MV-4-11 (cell line): ENCODE measurements at regions not wholly inside any gene's neighbourhood (a gene's known extent, or its start where the extent isn't known, plus 50 kb on each side); places are given as distances from the start of the nearest gene placed in this dataset.
"Not testable (repeated sequence)": the region's sequence is repeated elsewhere in the genome, so short reads cannot be mapped to it uniquely, and the experiment has no call there.

ENCODE experiments used
- DNase-seq: peaks from one replicate; lab custom pipeline; 2025; lab: John Stamatoyannopoulos, UW

DNA sequence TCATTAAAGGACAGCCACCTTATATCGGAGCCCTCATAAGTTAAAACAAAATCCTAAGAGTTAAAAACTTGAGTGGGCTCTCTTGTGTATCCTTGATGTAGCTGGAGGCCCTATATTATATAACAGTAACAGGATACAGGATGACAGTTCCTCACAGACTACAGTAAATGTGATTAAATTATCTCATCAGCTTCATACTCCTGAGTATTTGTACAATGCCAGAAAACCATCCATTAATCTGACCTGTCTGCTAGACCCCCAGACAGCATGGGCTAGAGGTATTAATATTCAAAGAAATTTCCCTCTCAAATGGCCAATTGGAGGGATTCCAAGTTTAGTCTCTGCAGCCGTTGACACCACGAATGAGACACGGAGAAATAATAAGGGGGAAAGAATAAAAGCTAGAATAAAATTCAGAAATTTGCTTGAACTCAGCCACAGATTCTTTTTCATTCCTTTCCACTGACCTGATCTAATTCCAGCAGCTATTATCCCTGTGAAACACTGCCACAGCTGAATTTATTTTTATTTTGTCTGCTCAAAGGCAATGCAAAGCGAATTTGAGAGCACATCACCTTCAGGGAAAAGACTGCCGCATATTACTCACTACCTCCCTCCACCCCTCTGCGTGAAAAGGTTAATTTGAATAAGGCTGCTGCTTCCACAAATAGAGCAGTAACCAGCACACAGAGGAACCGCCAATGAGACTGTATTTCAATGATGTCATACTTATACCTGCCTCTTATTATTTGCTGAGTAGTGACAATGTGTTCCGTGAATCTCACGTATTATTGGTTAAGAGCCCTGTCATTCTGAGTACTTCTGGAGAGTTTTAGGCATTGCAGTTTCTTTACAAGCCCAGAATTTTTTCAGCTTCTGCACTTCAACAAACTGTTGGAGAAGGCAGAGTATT, 155.9 kb upstream of the KLF12 start:
- peak; percentile 45 for DNase-seq

DNA sequence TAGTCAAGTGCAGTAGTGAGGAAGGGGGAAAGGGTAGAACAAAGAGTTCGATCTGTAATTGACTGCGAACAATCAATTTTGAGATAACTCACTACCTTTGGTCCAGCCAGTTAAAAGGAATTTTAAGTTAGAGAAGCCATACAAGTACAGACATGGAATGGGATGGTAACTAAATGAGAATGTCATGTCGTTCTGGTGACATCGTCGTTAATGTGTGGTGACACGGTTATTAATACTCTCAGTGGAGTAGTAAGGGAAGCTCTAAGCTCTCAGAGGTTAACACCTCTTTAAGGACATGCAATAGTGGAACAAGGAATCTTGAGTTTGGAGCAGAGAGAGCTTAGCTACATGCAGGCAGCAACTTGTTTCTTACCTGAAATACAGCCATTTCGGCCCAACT, 154.9 kb upstream of the KLF12 start:
- no peak for DNase-seq

DNA sequence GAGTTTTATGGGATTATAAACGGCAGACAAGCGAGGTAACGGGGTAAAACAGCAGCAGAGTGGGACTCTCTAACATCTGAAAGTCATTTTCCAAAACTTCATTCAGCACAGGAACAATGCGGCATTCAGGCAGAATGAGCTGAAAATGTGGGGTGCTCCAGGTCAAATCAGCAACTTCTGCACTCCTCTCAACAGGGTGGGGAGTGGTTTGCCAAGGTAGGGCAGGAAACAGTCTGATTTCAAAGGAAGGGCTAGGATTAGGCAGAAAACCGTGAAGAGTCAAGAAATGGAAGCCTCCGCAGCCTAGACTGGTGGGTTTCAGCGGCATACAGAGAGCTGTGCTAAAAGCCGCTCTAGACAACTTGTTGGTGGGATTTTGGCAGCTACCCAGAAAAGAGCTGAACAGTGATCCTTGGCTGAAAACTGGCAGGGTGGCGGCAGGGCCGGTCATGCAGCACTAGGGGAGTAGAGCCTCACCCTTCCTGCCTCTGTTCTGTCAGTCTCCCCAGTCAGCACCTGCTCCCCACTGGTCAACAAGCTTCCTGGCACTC, 154.2 kb upstream of the KLF12 start:
- DNase-seq: no peak

DNA sequence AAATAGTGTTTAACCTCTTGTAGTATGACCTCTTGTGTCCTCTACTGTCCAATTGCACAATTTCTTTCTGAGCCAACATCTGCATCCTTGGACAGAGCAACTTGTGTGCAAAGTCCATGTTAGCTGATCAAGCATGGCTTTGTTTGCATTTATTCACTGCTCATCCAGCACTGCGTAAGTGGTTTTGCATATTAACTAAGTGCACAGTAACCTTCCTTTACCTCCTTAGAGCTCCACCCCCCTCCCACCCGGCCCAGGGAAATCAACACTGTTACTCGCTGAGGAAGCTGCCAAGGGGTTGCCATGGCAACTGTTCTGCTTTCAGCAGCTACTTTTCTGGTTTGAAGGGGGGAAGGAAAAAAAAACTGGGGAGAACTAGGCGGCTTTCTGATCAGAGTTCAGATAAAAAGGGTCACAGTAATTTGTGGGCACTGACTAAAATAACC, 153.5 kb upstream of the KLF12 start:
- peak; percentile 76 for DNase-seq

- DNase-seq: no peak
Observed at GRCh38 chr13:74280795-74281490, 146.7 kb upstream of the KLF12 start.

DNA sequence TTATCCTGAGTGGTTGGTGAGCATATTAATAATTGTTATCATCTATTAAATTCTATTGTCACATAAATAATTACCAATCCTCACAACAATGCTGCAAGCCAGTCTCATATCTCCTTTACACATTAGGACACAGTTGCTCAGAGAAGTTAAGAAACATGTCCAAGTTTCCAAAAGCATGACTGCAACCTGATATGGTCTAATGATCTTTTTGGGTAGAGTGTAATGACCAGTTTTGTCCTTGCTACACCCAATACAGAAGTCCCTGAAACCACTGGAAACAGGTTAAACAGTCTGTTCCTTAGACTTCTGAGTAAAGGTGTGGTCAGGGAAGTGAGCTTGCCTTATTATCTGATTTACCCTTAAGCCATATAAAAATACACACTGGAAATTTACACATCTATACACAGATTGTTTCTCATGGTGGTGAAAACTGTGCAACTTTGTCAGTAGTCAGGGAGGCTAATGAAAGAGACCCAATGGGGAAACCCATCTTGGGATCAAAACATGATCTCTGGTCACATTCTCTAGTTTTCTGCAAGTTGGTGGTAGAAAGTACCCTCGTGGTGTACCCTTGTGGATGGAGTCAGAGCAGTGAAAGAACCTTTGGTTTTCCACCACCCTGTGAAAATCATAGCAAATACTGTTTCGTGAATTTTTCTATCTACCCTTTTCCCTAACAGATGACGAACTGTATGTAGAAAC, 146.0 kb upstream of the KLF12 start:
- no peak for DNase-seq

DNA sequence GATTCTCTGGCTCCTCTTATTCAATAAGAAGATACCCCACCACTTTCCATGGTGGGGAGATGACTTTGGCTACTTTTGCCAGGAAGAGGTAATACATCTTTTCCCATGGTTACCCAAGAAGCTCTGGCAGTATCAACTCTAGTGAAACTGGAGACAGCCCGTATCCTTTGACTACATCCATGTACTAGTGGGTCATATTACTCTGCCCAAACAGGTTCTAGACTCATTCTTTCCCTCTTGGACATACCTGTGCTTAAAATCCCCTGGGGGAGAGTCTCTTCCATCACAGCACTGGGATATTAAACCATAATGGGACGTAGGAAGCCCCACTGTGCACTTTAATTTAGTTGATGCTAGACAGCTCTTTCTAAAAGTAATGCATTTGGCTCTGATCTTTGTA, 144.7 kb upstream of the KLF12 start:
- no peak for DNase-seq

- DNase-seq: no peak
Observed at GRCh38 chr13:74274916-74275315, 140.7 kb upstream of the KLF12 start.

DNA sequence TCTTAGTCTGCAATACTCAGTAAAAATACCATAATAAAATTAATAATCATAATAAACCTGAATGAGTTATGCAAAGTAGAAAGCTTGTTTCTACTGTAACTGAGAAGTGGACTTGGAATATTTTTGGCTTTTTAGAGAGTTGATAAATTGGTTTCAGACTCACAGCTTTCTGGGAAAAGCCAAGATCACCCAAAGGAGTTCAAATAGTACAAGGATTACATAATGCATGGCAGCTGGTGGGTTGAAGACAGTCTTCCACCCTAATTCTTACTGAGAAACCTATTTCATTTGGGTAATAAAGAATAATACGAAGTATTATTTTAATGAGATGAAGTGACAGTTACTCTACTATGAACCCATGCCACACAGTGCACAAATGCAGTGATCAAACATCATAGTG, 139.4 kb upstream of the KLF12 start:
- peak; percentile 44 for DNase-seq

GRCh38 chr13:74272826-74273225, 138.6 kb upstream of the KLF12 start:
- DNase-seq: no peak

- no peak for DNase-seq
Observed at GRCh38 chr13:74270018-74270417, 135.8 kb upstream of the KLF12 start.

DNA sequence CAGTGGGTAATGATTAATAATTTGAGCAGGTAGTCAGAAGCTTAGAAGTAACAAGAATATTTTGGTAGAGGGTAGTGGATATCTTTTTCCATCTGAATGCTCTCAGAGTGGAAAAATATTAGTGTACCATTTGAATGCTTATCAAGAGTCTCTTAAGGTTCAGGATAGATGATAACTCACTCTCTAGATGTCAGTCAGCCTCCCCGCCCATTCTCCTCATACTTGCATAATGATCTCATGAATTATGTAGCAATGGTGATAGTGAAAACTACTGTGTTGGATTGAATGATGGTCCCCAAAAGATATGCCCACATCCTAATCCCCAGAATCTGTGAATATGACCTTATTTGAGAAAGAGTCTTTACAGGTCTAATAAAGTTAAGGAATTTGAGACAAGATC, 132.7 kb upstream of the KLF12 start:
- DNase-seq: no peak

DNA sequence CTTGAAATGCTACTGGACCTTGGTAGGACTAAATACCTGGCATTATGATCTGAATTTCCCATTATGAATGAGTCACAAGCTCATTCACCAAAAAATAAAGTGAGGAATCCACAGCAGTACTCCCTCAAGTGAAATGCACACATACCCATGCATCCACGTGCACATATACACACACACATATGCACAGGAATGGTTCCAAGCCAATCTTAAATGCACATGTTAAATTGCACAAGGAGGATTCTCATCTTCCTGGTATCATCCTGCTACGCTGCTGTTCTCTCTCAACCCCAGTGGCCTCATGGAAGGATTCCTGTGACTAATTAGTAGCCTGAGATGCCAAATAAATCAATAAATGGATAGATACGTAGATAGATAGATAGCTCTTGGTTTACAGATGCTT, 132.1 kb upstream of the KLF12 start:
- DNase-seq: no peak

DNA sequence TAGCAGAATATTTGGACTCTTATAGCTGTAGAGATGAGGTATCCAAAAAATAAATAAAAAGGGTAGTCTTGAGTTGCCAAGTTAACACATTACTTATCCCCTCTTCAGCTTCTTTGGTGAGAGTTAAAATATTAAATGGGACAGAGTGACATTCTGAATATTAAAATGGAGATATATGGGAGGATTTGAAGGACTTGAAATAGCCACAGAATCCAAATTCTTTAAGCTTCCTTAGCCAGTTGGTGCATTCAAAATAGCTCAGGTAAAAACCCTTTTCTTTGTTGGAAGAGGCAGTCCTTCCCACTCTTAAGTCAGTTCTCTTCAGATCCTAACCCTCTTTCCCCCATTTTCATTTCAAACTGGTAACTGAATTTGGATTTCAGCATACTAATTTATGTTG, 130.1 kb upstream of the KLF12 start:
- DNase-seq: no peak

DNA sequence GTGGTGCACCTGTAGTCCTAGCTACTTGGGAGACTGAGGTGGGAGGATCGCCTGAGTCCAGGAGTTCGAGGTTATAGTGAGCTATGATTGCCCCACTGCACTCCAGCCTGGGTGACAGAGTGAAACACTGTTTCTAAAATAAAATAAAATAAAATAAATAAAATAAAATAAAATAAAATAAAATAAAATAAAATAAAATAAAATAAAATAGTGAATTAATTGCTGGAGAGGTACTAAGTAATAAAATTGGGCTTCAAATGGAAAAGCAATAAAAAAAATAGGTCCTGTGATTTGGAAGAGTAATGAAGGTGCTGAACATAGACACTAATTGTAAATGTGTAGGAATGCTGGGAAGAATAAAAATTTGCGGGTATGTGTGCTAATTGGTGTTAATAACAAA, 126.2 kb upstream of the KLF12 start:
- not testable (repeated sequence) for DNase-seq

DNA sequence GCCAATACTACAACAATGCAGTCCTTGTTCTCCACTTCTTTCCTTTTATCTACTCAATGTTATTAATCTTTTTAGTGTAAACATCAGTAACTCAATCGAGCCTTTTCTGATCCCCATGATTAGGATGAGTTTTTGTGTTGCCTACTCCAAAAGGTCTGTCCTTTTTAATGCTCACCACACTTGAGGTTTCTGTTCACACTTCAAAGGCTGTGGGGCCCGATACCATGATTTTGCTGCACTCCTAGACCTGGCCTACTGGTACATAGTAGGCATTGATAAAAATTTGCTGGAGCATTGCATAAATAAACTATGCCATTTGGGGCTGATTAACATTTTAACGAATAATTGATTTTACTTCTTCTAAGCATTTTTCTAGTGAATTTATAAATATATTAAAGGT, 125.4 kb upstream of the KLF12 start:
- no peak for DNase-seq

GRCh38 chr13:74258961-74259360, 124.8 kb upstream of the KLF12 start:
- DNase-seq: no peak

- DNase-seq: no peak
Observed at GRCh38 chr13:74256969-74257368, 122.8 kb upstream of the KLF12 start.

DNA sequence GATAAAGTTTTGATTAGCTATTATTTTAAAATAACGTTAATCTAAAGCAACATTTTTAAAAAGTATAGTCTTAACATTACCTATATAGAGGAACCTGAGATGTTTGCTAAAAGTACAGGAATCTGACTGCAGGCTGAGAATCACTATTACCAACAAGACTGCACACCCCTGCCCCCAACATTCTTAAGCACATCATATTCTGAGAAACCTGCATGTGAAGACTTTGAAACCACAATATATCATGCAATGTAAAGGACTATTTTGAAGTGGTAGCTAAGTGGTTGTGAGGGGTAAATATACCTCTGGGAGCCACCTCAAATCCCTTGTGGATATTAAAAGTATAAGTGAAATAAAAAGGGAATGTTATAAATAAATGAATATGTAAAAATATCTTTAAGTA, 119.0 kb upstream of the KLF12 start:
- DNase-seq: no peak

DNA sequence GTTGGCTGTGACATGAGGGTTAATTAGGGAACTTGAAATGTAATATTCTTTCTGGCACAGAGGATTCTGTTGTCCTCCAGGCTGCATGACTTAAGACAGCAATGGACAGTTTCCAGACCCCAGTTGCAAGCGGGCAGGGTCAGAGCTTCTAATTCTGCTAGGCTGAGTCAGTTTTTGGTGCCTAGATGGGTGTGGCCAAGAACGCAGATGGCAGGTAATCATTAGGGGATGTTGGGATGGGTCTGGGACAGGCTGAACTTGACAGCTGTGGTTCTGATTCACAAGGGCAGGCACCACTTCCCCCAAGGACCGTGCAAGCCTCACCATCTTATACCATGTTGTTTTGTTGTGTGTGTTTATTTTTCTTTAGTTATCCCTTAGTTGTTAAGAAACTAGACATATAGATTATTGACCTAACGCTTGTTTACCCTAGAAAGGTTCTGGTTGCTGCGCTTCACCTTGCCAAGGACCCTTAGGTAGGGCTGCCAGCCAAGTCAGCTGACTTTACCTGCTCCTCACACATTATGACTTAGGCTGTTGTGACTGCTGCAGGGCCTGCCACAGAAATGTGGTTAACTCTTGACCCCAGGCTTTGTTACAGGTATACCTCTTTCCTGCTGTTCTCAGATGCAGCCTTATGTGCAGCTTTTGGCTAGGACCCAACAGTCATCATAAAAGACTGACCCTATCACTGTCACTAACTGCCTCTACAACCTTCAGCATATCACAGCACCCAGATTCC, 117.7 kb upstream of the KLF12 start:
- no peak for DNase-seq

DNA sequence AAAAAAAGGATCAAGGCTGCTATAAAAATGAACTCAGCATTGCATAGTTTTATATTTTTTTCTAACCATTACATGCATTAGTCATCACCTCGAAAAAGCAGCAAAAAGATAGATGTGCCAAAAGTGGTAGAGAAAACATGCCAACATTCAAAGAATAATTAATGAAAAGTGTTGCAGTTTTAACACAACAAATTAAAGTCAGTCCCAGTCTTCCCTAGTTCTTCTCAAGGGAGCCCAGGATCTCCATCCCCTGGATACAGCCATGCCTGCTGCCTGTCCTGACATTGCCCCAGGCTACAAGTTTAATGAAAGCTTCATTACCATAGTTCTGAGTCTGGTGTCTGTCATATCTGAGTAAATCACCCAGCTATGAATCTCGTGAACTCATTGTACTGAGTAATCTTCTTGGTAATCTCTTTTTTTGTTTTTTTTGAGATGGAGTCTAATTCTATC, 116.6 kb upstream of the KLF12 start:
- no peak for DNase-seq

DNA sequence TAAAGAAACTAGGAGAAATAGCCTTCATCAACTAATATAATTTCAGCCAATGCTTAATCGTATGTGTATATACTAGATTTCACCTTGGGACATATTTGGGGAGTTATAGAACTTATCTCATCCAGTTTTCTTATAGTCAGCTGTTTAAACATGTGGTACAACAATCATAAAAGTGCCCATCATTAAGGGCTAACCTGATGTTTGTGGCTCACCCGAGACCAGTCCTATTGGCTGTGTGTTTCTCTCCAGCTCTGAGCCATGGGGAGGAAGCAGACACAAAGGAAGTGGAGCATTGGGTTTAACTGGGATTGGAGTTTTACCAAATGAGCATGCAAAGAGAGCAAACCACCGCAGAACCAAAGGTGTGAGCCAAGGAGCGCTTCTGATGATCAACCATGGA, 114.3 kb upstream of the KLF12 start:
- DNase-seq: no peak
